ENCODE measurements at regions not wholly inside any gene's neighbourhood (a gene's known extent, or its start where the extent isn't known, plus 50 kb on each side); places are given as distances from the start of the nearest gene placed in this dataset.

- DNase-seq (no peak), ATAC-seq (no peak)
- Histone ChIP-seq H3K27ac (no peak overlapping the region), H3K9me3 (no peaks in the 10 kb centered on the region), H3K36me3 (replicated peaks in 1 of 2; ENCODE audit: insufficient read depth in 1 of 2, low read depth in 2 of 2) (no peaks in the 10 kb centered on the region), H3K4me3 (no peak overlapping the region), H3K4me1 (peaks cover 8% of the 10 kb centered on the region), H3K27me3 (no peaks in the 10 kb centered on the region)
- intact Hi-C loops (cut with DNase I): no loop called here
- 96% methylated on average over 5 of the region's 5 CpGs for WGBS, 2 donors
- TF ChIP-seq, protein P1, sequence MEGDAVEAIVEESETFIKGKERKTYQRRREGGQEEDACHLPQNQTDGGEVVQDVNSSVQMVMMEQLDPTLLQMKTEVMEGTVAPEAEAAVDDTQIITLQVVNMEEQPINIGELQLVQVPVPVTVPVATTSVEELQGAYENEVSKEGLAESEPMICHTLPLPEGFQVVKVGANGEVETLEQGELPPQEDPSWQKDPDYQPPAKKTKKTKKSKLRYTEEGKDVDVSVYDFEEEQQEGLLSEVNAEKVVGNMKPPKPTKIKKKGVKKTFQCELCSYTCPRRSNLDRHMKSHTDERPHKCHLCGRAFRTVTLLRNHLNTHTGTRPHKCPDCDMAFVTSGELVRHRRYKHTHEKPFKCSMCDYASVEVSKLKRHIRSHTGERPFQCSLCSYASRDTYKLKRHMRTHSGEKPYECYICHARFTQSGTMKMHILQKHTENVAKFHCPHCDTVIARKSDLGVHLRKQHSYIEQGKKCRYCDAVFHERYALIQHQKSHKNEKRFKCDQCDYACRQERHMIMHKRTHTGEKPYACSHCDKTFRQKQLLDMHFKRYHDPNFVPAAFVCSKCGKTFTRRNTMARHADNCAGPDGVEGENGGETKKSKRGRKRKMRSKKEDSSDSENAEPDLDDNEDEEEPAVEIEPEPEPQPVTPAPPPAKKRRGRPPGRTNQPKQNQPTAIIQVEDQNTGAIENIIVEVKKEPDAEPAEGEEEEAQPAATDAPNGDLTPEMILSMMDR (IDR thresholded peaks at IDR 0.05): no peak
Observed at GRCh38 chr2:34552337-34552736, 953.2 kb upstream of the FAM98A start.

DNA sequence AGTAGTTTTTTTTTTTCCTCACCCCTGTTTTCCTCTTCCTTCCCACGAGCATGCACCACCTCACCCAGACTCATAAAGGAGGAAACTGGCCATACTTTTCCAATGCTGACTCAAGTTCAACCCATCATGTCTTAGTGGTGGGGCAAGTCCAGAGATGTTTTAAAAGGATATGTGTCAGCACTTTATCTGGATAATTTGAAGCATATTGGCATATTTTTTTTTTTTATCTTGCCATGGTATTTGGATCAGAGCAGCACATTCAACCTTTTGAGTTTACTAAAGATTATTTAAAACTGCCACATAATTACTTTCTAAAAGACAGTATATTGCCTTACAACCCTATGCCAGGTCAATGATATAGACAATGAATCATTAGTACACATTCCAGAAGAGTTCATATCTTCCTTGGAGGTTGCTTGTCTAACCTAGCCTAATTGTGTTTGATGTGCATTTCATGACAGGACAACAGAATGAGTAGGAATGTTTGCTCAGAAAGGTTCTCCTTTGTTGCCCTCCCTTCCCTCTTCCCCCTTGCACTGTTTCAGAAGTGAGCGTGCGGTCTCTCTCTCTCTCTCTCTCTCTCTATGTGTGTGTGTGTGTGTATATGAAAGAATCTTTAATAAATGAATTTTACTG is 950.7 kb upstream of the FAM98A start:
- TF ChIP-seq POLR2A (IDR thresholded peaks at IDR 0.05): no peak
- TF ChIP-seq, protein P1 (IDR thresholded peaks at IDR 0.05): no peak
- Histone ChIP-seq H3K4me1 (peaks cover 9% of the 10 kb centered on the region), H3K27me3 (no peaks in the 10 kb centered on the region), H3K9me3 (no peaks in the 10 kb centered on the region), H3K27ac (no peak overlapping the region), H3K4me3 (no peak overlapping the region), H3K36me3 (replicated peaks in 1 of 2; ENCODE audit: insufficient read depth in 1 of 2, low read depth in 2 of 2) (no peaks in the 10 kb centered on the region)
- ATAC-seq (no peak), DNase-seq (no peak)
- 87 to 92% methylated on average over 3 of the region's 3 CpGs for WGBS, 2 donors
- intact Hi-C loops (cut with DNase I): no loop called here

- DNase-seq: no peak
- no peaks in the 10 kb centered on the region for H3K36me3 ChIP-seq (replicated peaks in 1 of 2; ENCODE audit: insufficient read depth in 1 of 2, low read depth in 2 of 2)
- no peak overlapping the region for H3K27ac ChIP-seq
- TF ChIP-seq, protein P1 (IDR thresholded peaks at IDR 0.05): no peak
- no peak for TF ChIP-seq POLR2A (IDR thresholded peaks at IDR 0.05)
- 49 to 61% methylated on average over 3 of the region's 3 CpGs for WGBS, 2 donors
- peaks cover 9% of the 10 kb centered on the region for H3K4me1 ChIP-seq
- intact Hi-C loops (cut with DNase I): no loop called here
- ATAC-seq: no peak
- H3K9me3 ChIP-seq: no peaks in the 10 kb centered on the region
- H3K4me3 ChIP-seq: no peak overlapping the region
- no peaks in the 10 kb centered on the region for H3K27me3 ChIP-seq
Observed at GRCh38 chr2:34547900-34548299, 948.8 kb upstream of the FAM98A start.

- Histone ChIP-seq H3K27ac (no peak overlapping the region), H3K4me1 (peaks cover 9% of the 10 kb centered on the region), H3K4me3 (no peak overlapping the region), H3K36me3 (replicated peaks in 1 of 2; ENCODE audit: insufficient read depth in 1 of 2, low read depth in 2 of 2) (no peaks in the 10 kb centered on the region), H3K27me3 (no peaks in the 10 kb centered on the region), H3K9me3 (no peaks in the 10 kb centered on the region)
- ATAC-seq (no peak), DNase-seq (peak; percentile 19 to 56 (median 23))
- TF ChIP-seq POLR2A (IDR thresholded peaks at IDR 0.05): no peak
- TF ChIP-seq, protein P1 (IDR thresholded peaks at IDR 0.05): peak in 3 of 7 experiments; percentile 19 to 43 (median 32)
- intact Hi-C loops (cut with DNase I): no loop called here
- WGBS, 2 donors: 29 to 49% methylated on average over 2 to 4 of the region's 4 CpGs
Observed at GRCh38 chr2:34547340-34547739, 948.2 kb upstream of the FAM98A start.

GRCh38 chr2:34545486-34546136 is 946.5 kb upstream of the FAM98A start:
- Histone ChIP-seq H3K27ac (no peak overlapping the region), H3K9me3 (no peaks in the 10 kb centered on the region), H3K36me3 (replicated peaks in 1 of 2; ENCODE audit: insufficient read depth in 1 of 2, low read depth in 2 of 2) (no peaks in the 10 kb centered on the region), H3K4me3 (no peak overlapping the region), H3K27me3 (no peaks in the 10 kb centered on the region), H3K4me1 (peaks cover 9% of the 10 kb centered on the region)
- DNase-seq (no peak), ATAC-seq (no peak)
- intact Hi-C loops (cut with DNase I): no loop called here
- TF ChIP-seq, protein P1 (IDR thresholded peaks at IDR 0.05): no peak
- TF ChIP-seq POLR2A (IDR thresholded peaks at IDR 0.05): no peak
- 94 to 99% methylated on average over 5 to 12 of the region's 12 CpGs for WGBS, 2 donors
